Muscle of arm (tissue), 1 donor: ENCODE measurements at regions not wholly inside any gene's neighbourhood (a gene's known extent, or its start where the extent isn't known, plus 50 kb on each side); places are given as distances from the start of the nearest gene placed in this dataset.
A peak's percentile ranks its signal among the peaks of the same experiment; 100 is the strongest.

ENCODE experiments used
- DNase-seq: peaks from one replicate; pipeline ENCODE4 v3.0.0-alpha.2; 2013

- no peak for DNase-seq
These were observed 77.7 kb upstream of the PELI1 start for GRCh38 chr2:64221935-64222334.

DNA sequence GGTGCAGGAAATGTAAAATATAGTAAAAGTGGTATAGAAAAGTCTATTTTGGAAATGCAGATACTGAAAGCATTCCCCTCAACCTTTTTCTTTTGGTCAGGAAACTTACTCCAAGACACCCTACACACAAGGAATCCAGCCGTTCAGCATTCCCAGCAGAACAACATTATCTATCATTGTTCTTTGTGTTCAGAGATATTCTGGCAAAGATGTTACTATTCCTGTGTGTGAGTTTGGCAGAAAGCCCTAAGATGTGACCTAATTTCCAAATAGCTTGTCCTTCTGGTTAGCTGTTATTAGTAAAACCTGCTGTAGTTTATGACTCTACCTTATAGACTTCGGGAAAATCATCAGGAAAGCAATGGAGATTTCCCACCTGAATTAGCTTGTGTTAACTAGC, 78.1 kb upstream of the PELI1 start:
- peak; percentile 80 for DNase-seq

- DNase-seq: no peak
These were observed 78.8 kb upstream of the PELI1 start for GRCh38 chr2:64223055-64223454.

- no peak for DNase-seq
These were observed 81.3 kb upstream of the PELI1 start for GRCh38 chr2:64225491-64225890.

DNA sequence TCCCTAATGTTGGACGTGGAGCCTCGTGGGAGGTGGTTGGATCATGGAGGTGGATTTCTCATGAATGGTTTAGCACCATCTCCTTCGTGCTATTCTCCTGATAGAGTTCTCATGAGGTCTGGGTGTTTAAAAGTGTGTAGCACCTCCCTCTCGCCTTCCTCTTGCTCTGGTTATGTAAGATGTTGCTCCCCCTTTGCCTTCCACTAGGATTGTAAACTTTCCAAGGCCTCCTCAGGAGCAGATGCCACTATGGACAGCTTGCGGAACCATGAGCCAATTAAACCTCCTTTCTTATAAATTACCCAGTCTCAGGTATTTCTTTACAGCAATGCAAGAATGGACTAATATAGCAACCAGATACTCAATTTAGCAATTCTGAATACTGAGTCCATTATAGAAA, 82.4 kb upstream of the PELI1 start:
- no peak for DNase-seq

DNA sequence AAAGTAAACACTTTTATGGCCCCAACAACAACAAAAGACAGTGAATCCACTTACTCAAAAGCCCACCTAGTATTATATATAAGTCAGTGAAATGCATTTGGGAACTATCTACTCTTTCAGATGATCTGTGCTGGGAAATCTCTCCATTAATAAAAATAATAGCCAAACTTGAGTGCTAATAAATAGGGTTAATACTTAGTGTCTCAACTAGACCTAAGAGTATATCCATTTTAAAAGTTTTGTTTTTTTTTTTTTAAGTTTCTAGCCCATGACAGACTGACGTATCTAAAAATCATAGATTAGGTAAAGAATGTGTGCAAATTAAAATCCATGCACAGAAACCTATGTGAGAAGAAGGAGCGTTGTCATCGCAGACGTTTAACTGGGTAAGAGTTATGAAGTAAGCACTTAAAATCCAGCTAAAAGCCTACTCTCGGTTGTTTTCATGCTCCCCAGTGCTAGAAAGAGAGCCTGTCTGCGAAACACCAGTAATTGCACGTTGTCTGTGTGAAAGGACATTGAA, 83.4 kb upstream of the PELI1 start:
- DNase-seq: no peak

DNA sequence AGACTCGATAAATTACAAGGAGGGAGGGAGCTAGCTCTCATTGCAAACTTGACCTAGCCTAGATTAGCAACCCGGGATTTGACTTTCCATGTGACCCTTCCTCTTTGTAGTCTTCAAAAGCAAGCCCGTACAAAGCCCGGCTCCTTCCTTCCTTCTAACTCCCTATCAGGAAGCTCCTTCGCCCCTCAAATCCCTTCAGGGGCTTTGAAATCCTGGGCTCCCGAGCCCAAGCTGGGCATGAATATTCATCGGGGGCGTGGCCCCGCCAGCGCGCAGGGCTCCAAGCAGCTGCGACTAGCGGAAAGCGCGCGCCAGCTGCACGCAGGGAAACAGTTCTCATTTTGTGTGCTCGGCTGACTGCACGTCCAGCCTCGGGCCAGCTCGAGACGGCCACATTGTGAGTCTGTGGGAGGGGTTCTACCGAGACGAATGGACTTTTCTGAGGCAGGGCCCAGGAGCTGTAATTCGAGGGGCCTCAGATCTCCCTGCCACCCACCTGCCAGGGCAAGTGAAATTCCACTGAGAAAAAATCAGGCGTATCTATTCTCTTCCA, 84.0 kb upstream of the PELI1 start:
- DNase-seq: peak; percentile 89

DNA sequence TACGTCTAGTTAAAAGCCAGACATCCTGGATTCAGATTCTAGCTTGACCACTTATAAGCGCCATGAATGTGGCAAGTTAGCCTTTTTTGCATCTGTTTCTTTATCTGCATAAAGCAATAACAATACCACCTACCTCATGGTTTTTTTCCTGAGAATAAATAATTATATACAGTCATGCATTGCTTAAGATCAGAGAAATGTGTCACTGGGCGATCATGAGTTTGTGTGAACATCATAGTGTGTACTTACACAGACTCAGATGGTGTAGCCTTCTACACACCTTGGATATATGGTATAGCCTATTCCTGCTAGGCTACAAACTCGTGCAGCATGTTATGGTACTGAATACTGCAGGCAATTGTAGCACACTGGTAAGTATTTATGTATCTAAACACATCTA, 84.7 kb upstream of the PELI1 start:
- no peak for DNase-seq

GRCh38 chr2:64230540-64230939, 86.3 kb upstream of the PELI1 start:
- DNase-seq: no peak

- no peak for DNase-seq
These were observed 88.0 kb upstream of the PELI1 start for GRCh38 chr2:64232266-64232665.

DNA sequence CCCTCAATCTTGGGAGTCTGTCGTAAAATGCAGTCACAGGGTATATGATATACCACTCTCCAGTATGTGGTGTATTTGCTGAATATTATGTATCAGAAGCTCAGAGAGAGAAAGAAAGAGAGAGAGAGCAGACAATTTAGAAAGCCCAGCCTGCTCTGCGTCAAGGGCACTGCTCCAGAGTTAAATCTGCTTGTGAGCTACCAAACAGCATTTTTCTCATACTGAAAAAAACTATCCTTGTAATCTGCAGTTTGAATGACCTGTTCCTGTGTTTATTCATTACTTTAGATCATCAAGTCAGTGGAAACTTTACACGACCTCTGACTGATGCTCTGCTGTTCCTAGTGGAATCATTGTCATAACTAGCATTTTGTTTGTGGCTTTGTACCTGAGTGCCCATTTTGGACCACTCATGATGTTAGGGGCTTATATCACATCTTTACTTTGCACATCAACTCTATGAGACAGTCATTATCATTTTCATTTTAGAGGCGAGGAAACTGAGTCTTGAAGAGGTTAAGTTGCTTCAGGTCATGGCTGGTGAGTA, 89.2 kb upstream of the PELI1 start:
- no peak for DNase-seq

DNA sequence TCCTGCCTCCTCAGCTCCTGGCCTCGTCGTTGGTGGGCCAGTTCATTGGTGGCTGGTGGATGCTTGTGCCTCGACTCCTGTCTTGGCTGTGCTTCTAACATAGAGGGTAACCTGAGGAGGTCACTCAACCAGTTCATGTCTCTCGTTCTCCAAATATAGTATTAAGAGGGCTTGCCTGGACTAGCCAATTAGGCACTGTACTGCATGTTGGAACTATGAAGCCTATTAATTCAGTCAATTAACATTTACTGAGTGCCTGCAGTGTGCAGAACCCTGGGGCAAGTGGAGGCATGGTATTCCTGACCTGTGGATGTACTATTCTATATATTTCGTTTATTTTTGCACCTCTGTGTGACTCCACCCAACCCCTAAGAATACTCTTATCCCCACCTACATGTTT, 89.9 kb upstream of the PELI1 start:
- DNase-seq: no peak

- no peak for DNase-seq
These were observed 90.6 kb upstream of the PELI1 start for GRCh38 chr2:64234785-64235184.

DNA sequence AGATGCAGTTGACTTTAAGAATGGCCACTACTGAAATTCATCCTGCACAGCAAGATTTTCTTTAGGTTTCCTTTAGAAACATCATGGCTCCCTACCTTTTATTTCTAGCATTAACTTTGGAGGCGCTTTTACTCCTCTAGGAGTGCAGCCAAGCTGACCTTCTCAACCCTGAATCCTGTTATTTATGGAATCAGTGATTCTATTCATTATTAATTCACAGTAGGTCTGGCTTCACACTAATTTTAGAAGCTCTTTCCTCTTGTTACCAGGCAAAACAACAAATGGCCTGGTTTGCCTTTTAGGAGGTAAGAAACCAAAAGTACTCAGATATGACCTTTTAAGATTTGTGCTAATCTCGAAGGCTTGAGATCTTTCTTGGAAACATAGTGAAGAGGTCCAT, 93.0 kb upstream of the PELI1 start:
- DNase-seq: no peak

GRCh38 chr2:64238799-64239198, 94.6 kb upstream of the PELI1 start:
- DNase-seq: no peak

DNA sequence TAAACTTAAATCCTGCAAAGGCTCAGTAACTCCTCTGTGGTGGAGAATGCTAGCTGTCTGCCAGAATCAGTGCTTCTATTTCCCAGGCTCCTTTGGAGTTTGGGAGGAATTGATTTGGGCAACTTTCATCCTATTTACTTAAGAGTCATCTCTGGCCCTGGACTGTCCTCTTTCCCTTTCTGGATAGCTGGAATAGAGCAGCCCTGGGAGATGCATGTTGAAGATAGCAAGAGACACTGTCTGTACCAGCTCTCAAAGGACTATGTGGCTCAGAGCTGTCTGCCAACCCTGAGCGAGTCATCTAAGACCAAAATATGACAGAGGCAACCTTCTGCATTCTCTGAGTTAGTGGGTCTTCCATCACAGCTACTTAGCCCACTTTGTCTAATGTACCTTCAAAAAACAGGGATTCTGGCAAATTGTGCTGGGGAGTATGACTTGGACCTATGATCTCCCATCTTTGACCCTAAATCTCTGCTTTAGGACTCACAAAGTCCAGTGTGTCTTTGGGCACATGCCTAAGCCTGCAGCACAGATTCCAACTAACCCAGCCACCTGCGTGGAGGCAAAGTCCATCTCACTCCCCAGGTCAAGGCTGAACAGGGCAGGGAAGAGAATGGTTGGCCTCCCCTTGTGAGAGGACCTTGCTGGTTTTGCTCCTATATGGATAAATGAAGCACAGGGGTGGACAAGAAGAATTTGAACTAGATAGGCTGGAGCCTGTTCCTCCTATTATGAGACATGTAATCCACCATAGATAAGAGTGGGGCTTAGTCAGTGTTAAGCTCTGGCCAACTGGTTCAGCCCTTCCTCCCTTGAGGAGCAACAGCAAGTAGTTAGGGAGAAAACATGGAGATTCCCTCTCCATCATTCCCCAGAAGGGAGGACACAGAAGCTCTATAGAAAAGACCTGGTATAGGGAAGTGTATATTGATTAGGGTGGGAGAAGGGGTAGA, 99.1 kb upstream of the PELI1 start:
- no peak for DNase-seq

DNA sequence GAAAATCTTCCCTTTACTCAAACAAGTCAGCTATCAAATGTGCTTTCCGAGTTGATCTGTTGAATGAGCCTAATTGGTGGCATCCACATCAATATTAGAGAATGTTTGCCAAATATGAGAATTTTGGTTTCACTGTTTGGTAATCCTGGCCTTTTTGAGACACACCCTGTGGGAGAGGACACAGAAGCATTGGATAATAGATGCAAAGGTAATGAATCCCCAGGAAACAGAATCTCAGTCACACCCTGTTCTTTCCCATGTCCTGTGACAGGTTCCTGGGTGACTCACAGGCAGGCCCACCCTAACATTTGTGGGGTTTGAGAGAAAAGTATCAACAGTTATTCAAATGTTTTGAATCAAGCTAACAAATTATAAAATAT, 99.8 kb upstream of the PELI1 start:
- DNase-seq: no peak

DNA sequence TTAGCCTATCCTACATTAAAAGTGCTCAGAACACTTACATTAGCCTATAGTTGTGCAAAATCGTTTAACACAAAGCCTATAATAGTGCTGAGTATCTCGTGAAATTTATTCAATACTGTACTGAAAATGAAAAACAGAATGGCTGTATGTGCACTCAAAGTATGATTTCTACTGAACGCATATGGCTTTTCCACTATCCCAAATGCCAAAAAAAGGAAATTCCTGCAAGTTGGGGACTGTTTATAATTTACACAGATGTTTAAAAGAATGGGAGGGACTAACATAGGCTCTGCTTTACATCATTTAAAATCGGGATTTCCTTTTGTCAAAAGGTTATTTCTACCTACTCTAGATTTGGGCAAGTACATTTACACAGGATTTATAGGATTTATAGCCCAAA, 101.4 kb upstream of the PELI1 start:
- DNase-seq: no peak

- DNase-seq: no peak
These were observed 102.7 kb upstream of the PELI1 start for GRCh38 chr2:64246962-64247361.

GRCh38 chr2:64249426-64249825, 105.2 kb upstream of the PELI1 start:
- no peak for DNase-seq

DNA sequence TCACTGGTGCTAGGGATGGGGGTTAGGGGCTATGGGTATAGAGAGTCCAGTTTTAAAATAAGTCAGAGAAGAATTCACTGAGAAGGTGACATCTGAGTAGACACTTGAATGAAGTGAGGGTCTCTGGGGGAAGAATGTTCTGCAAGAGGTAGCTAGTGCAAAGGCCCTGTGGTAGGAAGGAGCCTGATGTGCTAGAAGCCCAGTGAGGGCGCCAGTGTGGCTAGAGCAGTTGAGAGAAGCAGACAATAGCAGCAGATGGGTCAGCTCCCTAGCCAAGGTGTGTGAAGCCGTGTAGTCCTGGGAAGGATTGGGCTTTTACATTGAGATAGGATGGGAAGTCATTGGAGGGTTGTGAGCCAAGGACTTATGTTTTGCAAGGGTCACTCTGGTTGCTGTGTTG, 105.8 kb upstream of the PELI1 start:
- DNase-seq: no peak

GRCh38 chr2:64250751-64251423, 106.7 kb upstream of the PELI1 start:
- no peak for DNase-seq
